GM12891 (cell line): ENCODE measurements at regions not wholly inside any gene's neighbourhood (a gene's known extent, or its start where the extent isn't known, plus 50 kb on each side); places are given as distances from the start of the nearest gene placed in this dataset.

Source experiments
- POLR2A ChIP-seq: IDR thresholded peaks from 2 replicates; pipeline ENCODE4 v1.6.1; 2011; ENCODE audit warnings: low read depth, low read length, control low read depth
- TAF1 ChIP-seq: IDR thresholded peaks from 2 replicates; pipeline ENCODE4 v1.6.1; 2011; ENCODE audit warnings: low read depth, low read length, control low read depth

- no peak for TF ChIP-seq POLR2A
- TF ChIP-seq TAF1 = no peak
These were observed 252.3 kb upstream of the PPP2R2D start for GRCh38 chr10:131648386-131649020.
